ENCODE measurements at regions not wholly inside any gene's neighbourhood (a gene's known extent, or its start where the extent isn't known, plus 50 kb on each side); places are given as distances from the start of the nearest gene placed in this dataset.

DNA sequence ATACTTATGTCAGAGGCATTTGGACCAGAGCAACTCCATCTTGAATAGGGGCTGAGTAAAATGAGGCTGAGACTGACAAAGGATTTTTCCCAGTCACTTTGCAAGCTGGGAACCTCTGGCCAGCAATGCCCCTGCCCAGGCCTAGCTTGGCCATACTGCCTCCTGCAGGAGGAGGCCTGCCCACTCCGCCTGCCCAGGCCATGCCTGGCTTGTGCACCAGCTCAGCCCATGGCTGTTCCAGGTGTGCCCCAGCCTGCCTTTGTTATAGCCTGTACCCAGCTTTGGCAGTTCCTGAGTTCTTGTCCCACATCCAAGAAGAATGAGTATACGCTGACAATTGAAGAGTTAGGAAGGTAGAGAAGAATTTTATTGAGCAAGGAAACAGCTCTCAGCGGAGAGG is 176.1 kb downstream of the AASDH start:
- no peak for ATAC-seq
- TF ChIP-seq ZC3H10 (CRISPR knock-in tag; IDR thresholded peaks at IDR 0.05), result no peak
- no peak for TF ChIP-seq TCF4 (CRISPR knock-in tag; IDR thresholded peaks at IDR 0.05; ENCODE audit: borderline replicate concordance)
- no peak for TF ChIP-seq BACH2 (CRISPR knock-in tag; IDR thresholded peaks at IDR 0.05; ENCODE audit: borderline replicate concordance)
- no peak for TF ChIP-seq SNAI2 (CRISPR knock-in tag; IDR thresholded peaks at IDR 0.05)
- TF ChIP-seq ESRRG (CRISPR knock-in tag; IDR thresholded peaks at IDR 0.05), result no peak

DNA sequence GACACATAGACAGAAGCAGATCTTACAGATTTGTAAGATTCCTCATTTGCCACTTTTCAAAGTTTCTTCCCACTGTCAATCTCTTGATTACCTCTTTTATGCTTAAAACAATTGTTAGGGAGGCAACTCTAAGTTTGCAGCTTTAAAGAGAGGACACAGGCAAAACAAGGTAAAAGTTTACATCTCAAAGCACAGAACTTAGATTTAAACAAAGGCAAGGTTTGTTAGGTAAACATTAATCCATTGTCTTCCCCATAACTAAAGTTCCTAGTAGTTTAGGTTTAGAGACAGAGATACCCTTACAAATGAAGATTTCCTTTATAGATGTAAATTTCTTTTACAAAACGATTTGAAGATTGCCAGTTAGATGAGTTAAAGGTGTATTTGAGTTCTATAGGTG is 176.9 kb downstream of the AASDH start:
- TF ChIP-seq PPARA (CRISPR knock-in tag; IDR thresholded peaks at IDR 0.05; ENCODE audit: borderline replicate concordance) (no peak), BACH2 (CRISPR knock-in tag; IDR thresholded peaks at IDR 0.05; ENCODE audit: borderline replicate concordance) (no peak), OSR1 (CRISPR knock-in tag; IDR thresholded peaks at IDR 0.05) (no peak), TOX (CRISPR knock-in tag; IDR thresholded peaks at IDR 0.05; ENCODE audit: borderline replicate concordance) (no peak), ZFP3 (CRISPR knock-in tag; IDR thresholded peaks at IDR 0.05) (no peak), ZNF565 (CRISPR knock-in tag; conservative IDR thresholded peaks at IDR 0.05; ENCODE audit: low read depth) (no peak), ESRRG (CRISPR knock-in tag; IDR thresholded peaks at IDR 0.05) (no peak), ZC3H10 (CRISPR knock-in tag; IDR thresholded peaks at IDR 0.05) (no peak), ISL1 (CRISPR knock-in tag; IDR thresholded peaks at IDR 0.05) (no peak)
- TF ChIP-seq, protein P1, sequence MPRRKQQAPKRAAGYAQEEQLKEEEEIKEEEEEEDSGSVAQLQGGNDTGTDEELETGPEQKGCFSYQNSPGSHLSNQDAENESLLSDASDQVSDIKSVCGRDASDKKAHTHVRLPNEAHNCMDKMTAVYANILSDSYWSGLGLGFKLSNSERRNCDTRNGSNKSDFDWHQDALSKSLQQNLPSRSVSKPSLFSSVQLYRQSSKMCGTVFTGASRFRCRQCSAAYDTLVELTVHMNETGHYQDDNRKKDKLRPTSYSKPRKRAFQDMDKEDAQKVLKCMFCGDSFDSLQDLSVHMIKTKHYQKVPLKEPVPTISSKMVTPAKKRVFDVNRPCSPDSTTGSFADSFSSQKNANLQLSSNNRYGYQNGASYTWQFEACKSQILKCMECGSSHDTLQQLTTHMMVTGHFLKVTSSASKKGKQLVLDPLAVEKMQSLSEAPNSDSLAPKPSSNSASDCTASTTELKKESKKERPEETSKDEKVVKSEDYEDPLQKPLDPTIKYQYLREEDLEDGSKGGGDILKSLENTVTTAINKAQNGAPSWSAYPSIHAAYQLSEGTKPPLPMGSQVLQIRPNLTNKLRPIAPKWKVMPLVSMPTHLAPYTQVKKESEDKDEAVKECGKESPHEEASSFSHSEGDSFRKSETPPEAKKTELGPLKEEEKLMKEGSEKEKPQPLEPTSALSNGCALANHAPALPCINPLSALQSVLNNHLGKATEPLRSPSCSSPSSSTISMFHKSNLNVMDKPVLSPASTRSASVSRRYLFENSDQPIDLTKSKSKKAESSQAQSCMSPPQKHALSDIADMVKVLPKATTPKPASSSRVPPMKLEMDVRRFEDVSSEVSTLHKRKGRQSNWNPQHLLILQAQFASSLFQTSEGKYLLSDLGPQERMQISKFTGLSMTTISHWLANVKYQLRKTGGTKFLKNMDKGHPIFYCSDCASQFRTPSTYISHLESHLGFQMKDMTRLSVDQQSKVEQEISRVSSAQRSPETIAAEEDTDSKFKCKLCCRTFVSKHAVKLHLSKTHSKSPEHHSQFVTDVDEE (CRISPR knock-in tag; IDR thresholded peaks at IDR 0.05), result no peak
- TF ChIP-seq, protein P2, sequence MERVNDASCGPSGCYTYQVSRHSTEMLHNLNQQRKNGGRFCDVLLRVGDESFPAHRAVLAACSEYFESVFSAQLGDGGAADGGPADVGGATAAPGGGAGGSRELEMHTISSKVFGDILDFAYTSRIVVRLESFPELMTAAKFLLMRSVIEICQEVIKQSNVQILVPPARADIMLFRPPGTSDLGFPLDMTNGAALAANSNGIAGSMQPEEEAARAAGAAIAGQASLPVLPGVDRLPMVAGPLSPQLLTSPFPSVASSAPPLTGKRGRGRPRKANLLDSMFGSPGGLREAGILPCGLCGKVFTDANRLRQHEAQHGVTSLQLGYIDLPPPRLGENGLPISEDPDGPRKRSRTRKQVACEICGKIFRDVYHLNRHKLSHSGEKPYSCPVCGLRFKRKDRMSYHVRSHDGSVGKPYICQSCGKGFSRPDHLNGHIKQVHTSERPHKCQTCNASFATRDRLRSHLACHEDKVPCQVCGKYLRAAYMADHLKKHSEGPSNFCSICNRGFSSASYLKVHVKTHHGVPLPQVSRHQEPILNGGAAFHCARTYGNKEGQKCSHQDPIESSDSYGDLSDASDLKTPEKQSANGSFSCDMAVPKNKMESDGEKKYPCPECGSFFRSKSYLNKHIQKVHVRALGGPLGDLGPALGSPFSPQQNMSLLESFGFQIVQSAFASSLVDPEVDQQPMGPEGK (CRISPR knock-in tag; IDR thresholded peaks at IDR 0.05; ENCODE audit: borderline replicate concordance), result no peak
- TF ChIP-seq, protein P3, sequence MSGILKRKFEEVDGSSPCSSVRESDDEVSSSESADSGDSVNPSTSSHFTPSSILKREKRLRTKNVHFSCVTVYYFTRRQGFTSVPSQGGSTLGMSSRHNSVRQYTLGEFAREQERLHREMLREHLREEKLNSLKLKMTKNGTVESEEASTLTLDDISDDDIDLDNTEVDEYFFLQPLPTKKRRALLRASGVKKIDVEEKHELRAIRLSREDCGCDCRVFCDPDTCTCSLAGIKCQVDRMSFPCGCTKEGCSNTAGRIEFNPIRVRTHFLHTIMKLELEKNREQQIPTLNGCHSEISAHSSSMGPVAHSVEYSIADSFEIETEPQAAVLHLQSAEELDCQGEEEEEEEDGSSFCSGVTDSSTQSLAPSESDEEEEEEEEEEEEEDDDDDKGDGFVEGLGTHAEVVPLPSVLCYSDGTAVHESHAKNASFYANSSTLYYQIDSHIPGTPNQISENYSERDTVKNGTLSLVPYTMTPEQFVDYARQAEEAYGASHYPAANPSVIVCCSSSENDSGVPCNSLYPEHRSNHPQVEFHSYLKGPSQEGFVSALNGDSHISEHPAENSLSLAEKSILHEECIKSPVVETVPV (CRISPR knock-in tag; IDR thresholded peaks at IDR 0.05), result no peak
- TF ChIP-seq, protein P4, sequence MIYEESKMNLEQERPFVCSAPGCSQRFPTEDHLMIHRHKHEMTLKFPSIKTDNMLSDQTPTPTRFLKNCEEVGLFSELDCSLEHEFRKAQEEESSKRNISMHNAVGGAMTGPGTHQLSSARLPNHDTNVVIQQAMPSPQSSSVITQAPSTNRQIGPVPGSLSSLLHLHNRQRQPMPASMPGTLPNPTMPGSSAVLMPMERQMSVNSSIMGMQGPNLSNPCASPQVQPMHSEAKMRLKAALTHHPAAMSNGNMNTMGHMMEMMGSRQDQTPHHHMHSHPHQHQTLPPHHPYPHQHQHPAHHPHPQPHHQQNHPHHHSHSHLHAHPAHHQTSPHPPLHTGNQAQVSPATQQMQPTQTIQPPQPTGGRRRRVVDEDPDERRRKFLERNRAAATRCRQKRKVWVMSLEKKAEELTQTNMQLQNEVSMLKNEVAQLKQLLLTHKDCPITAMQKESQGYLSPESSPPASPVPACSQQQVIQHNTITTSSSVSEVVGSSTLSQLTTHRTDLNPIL (CRISPR knock-in tag; IDR thresholded peaks at IDR 0.05; ENCODE audit: low read depth), result no peak
- no peak for ATAC-seq

DNA sequence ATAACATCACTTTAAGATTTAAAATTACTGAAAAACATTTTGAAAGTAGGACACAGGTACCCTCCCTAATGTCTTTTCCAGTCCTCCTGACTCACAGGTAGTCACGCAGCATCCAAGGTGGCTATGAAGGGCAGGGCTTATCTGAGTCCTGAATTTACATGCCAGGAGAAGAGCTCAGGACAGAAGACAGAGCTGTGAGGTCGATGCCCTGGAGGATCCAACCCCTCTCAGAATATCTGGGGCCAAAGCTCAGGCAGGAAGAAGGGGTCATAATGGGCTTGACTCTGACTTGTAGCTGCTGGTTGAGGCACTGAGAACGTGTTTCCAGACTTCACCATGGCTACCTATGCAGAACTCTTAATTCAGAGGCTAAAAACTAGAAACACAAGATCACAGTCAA is 177.5 kb downstream of the AASDH start:
- ATAC-seq, result no peak
- TF ChIP-seq RARB (CRISPR knock-in tag; IDR thresholded peaks at IDR 0.05) (no peak), BACH2 (CRISPR knock-in tag; IDR thresholded peaks at IDR 0.05; ENCODE audit: borderline replicate concordance) (no peak)

DNA sequence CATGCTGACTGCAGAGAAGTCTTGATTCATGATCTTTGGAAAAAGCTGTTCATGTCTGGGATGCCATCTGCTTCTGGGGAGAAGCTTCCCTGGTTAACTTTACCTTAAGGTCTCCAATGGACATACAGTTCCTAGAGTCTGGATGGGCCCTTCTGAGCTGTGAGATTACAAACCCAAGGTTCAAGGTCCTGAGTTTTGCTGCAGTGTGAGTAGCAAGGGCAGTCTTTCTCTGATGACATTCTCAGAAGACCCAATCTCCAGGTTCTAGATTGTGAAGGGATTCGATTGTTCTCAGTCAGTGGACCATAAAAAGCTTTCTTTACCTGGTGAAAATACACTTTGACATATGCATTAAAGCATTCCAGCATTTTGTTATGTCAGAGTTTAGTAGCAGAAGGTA is 179.2 kb downstream of the AASDH start:
- TF ChIP-seq TOX (CRISPR knock-in tag; IDR thresholded peaks at IDR 0.05; ENCODE audit: borderline replicate concordance), result no peak
- no peak for TF ChIP-seq ZFP3 (CRISPR knock-in tag; IDR thresholded peaks at IDR 0.05)
- TF ChIP-seq RARB (CRISPR knock-in tag; IDR thresholded peaks at IDR 0.05), result no peak
- no peak for TF ChIP-seq ZFP30 (CRISPR knock-in tag; IDR thresholded peaks at IDR 0.05)
- ATAC-seq, result no peak

DNA sequence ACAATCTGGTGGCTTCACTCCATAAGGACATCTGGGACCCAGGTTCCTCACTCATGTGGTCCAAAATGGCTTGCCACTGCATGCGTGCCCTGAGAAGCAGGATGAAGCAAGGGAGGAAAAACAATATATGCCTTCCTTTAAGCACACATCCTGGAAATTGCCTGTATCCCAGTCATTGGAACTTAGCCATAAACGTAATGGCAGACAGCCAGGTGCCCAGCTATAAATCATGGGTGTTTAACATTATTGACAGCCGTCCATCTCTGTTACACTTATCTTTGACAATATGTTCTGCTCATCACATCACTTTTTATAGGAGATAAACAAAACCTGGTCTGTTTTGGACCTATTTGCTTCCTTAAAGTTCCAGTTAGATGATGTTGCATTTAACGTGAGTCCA is 181.0 kb downstream of the AASDH start:
- TF ChIP-seq GLIS3 (CRISPR knock-in tag; IDR thresholded peaks at IDR 0.05) (no peak), ESRRG (CRISPR knock-in tag; IDR thresholded peaks at IDR 0.05) (no peak), ZNF8 (CRISPR knock-in tag; IDR thresholded peaks at IDR 0.05) (no peak)
- ATAC-seq, result no peak
